Liver (tissue), 8 donors: ENCODE measurements at regions not wholly inside any gene's neighbourhood (a gene's known extent, or its start where the extent isn't known, plus 50 kb on each side); places are given as distances from the start of the nearest gene placed in this dataset.

Experiments
- DNase-seq: peaks from one replicate; pipeline ENCODE4 v3.0.0-alpha.2; 2017; ENCODE audit warnings: low spot score
- H3K27ac ChIP-seq, 2 donors: one replicate each; pipeline ENCODE4 v1.7.0; 2013; ENCODE audit warnings: inconsistent platforms in 2 of 2, low read length in 2 of 2, control low read depth in 1 of 2, low read depth in 1 of 2, mild to moderate bottlenecking in 1 of 2
- H3K27me3 ChIP-seq, 4 donors: one replicate each; pipeline versions ENCODE4 v1.6.1 to v1.7.0; 2013; ENCODE audit warnings: low read length in 3 of 4, inconsistent platforms in 1 of 4, mild to moderate bottlenecking in 1 of 4, moderate library complexity in 1 of 4; ENCODE audit not compliant: control insufficient read depth in 4 of 4, insufficient read depth in 4 of 4
- H3K36me3 ChIP-seq, 4 donors: one replicate each; pipeline versions ENCODE4 v1.6.1 to v1.7.0; 2013; ENCODE audit warnings: low read length in 3 of 4, mild to moderate bottlenecking in 3 of 4, low read depth in 1 of 4, moderate library complexity in 1 of 4; ENCODE audit not compliant: control insufficient read depth in 4 of 4, insufficient read depth in 3 of 4
- H3K4me1 ChIP-seq, 4 donors: one replicate each; pipeline versions ENCODE4 v1.6.1 to v1.7.0; 2013; ENCODE audit warnings: low read length in 3 of 4, mild to moderate bottlenecking in 3 of 4, moderate library complexity in 1 of 4; ENCODE audit not compliant: control insufficient read depth in 4 of 4, insufficient read depth in 4 of 4
- H3K4me3 ChIP-seq, 3 donors: one replicate each; pipeline versions ENCODE4 v1.6.1 to v1.7.0; 2013; ENCODE audit warnings: low read length in 3 of 3, control low read depth in 1 of 3, low read depth in 1 of 3, mild to moderate bottlenecking in 1 of 3
- H3K9ac ChIP-seq, 2 donors: one replicate each; pipeline ENCODE4 v1.7.0; 2013; ENCODE audit warnings: low read length in 2 of 2, mild to moderate bottlenecking in 2 of 2, moderate library complexity in 2 of 2, control low read depth in 1 of 2, low read depth in 1 of 2
- H3K9me3 ChIP-seq, 4 donors: one replicate each; pipeline versions ENCODE4 v1.6.1 to v1.7.0; 2013; ENCODE audit warnings: low read length in 3 of 4; ENCODE audit not compliant: control insufficient read depth in 4 of 4
- EGR1 ChIP-seq, 2 donors: IDR thresholded peaks; 2 replicates each; pipeline ENCODE4 v1.6.1; 2016 to 2018; ENCODE audit warnings: antibody characterized with exemption in 2 of 2, low read depth in 2 of 2
- FOXA1 ChIP-seq: IDR thresholded peaks from 2 replicates; pipeline ENCODE4 v1.6.1; 2016; ENCODE audit warnings: antibody characterized with exemption
- FOXA2 ChIP-seq: IDR thresholded peaks from 2 replicates; pipeline ENCODE4 v1.6.1; 2016; ENCODE audit warnings: antibody characterized with exemption
- GABPA ChIP-seq, 2 donors: IDR thresholded peaks in 1 of 2; conservative IDR thresholded peaks in 1 of 2; 2 replicates each; pipeline ENCODE4 v1.6.1; 2016; ENCODE audit warnings: antibody characterized with exemption in 2 of 2, mild to moderate bottlenecking in 1 of 2, moderate library complexity in 1 of 2
- HNF4A ChIP-seq, 2 donors: conservative IDR thresholded peaks; 2 replicates each; pipeline ENCODE4 v1.6.1; 2016; ENCODE audit warnings: antibody characterized with exemption in 2 of 2, mild to moderate bottlenecking in 2 of 2
- HNF4G ChIP-seq: IDR thresholded peaks from 2 replicates; pipeline ENCODE4 v1.6.1; 2016; ENCODE audit warnings: antibody characterized with exemption
- JUND ChIP-seq, 2 donors: IDR thresholded peaks; 2 replicates each; pipeline ENCODE4 v1.6.1; 2016; ENCODE audit warnings: antibody characterized with exemption in 2 of 2
- NR2F2 ChIP-seq: IDR thresholded peaks from 2 replicates; pipeline ENCODE4 v1.6.1; 2016; ENCODE audit warnings: antibody characterized with exemption
- RAD21 ChIP-seq, 2 donors: IDR thresholded peaks; 2 replicates each; pipeline ENCODE4 v1.6.1; 2016; ENCODE audit warnings: antibody characterized with exemption in 2 of 2, mild to moderate bottlenecking in 2 of 2
- RXRA ChIP-seq, 2 donors: IDR thresholded peaks; 2 replicates each; pipeline ENCODE4 v1.6.1; 2017 to 2018; ENCODE audit warnings: antibody characterized with exemption in 2 of 2, mild to moderate bottlenecking in 1 of 2
- SP1 ChIP-seq: IDR thresholded peaks from 2 replicates; pipeline ENCODE4 v1.6.1; 2018; ENCODE audit warnings: antibody characterized with exemption, mild to moderate bottlenecking
- TAF1 ChIP-seq: conservative IDR thresholded peaks from 2 replicates; pipeline ENCODE4 v1.6.1; 2016; ENCODE audit warnings: antibody characterized with exemption, mild to moderate bottlenecking
- YY1 ChIP-seq: IDR thresholded peaks from 2 replicates; pipeline ENCODE4 v1.6.1; 2016; ENCODE audit warnings: antibody characterized with exemption, mild to moderate bottlenecking
- WGBS: extraction: QIAGEN DNeasy Blood & Tissue Kit; methylation state at CpG from one replicate; pipeline ENCODE4 v1.1.7; 2013; 5-methylcytosine and 5-hydroxymethylcytosine counted together
- TF ChIP-seq, protein P1 (sequence below): IDR thresholded peaks from 2 replicates; pipeline ENCODE4 v1.6.1; 2016; ENCODE audit warnings: antibody characterized with exemption
- TF ChIP-seq, protein P2 (sequence below): IDR thresholded peaks from 2 replicates; pipeline ENCODE4 v1.6.1; 2016; ENCODE audit warnings: antibody characterized with exemption, mild to moderate bottlenecking
- TF ChIP-seq, protein P3 (sequence below): fragments of 150-350 bp; IDR thresholded peaks from 2 replicates; pipeline ENCODE4 v1.5.1; 2017; ENCODE audit warnings: improper control_type of control experiment, low read depth, low read length; ENCODE audit not compliant: missing input control
- TF ChIP-seq, protein P4 (sequence below): IDR thresholded peaks from 2 replicates; pipeline ENCODE4 v1.6.1; 2016; ENCODE audit warnings: antibody characterized with exemption
- TF ChIP-seq, protein P5 (sequence below): IDR thresholded peaks from 2 replicates; pipeline ENCODE4 v1.6.1; 2016; ENCODE audit warnings: antibody characterized with exemption
- donor health status: healthy.
- donor health status: healthy.
- donor health status: healthy.
- donor health status: healthy.
- donor health status: healthy.

DNA sequence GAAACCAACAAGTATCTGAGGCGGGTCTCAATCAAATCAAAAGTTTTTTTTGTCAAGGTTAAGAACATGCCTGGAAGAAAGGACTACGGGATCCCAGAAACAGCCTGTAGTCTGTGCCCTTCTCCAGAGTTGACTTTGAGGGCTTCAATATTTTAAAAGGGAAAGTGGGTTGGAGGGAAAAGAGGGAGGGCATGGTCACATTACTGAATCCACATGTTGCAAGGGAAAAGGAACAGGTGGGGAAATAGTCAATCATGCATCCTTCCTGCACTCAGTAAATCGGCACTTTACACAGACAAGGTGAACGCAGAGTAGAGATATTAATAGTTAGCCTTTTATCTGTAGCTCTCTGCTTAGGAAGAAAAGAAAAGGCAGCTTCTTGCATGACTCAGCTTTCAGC lies 808.5 kb downstream of the UQCRFS1 start:
- WGBS: 76% methylated on average over 4 of the region's 4 CpGs
- Histone ChIP-seq H3K36me3 (no peaks in the 10 kb centered on the region), H3K27ac (no peak overlapping the region), H3K9me3 (no peaks in the 10 kb centered on the region), H3K9ac (no peak overlapping the region), H3K27me3 (peaks cover 0 to 4% (median 0%) of the 10 kb centered on the region in 4 donors), H3K4me1 (no peaks in the 10 kb centered on the region), H3K4me3 (no peak overlapping the region)
- DNase-seq: no peak
- TF ChIP-seq, protein P1, sequence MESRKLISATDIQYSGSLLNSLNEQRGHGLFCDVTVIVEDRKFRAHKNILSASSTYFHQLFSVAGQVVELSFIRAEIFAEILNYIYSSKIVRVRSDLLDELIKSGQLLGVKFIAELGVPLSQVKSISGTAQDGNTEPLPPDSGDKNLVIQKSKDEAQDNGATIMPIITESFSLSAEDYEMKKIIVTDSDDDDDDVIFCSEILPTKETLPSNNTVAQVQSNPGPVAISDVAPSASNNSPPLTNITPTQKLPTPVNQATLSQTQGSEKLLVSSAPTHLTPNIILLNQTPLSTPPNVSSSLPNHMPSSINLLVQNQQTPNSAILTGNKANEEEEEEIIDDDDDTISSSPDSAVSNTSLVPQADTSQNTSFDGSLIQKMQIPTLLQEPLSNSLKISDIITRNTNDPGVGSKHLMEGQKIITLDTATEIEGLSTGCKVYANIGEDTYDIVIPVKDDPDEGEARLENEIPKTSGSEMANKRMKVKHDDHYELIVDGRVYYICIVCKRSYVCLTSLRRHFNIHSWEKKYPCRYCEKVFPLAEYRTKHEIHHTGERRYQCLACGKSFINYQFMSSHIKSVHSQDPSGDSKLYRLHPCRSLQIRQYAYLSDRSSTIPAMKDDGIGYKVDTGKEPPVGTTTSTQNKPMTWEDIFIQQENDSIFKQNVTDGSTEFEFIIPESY: no peak
- TF ChIP-seq RAD21 (IDR thresholded peaks at IDR 0.05) (no peak), NR2F2 (no peak), TAF1 (no peak), FOXA2 (no peak), HNF4A (conservative IDR thresholded peaks at IDR 0.05) (no peak), HNF4G (no peak), RXRA (IDR thresholded peaks at IDR 0.05) (no peak), GABPA (IDR thresholded peaks at IDR 0.05 in 1 of 2, conservative IDR thresholded peaks at IDR 0.05 in 1 of 2) (no peak), YY1 (no peak), JUND (IDR thresholded peaks at IDR 0.05) (no peak), EGR1 (IDR thresholded peaks at IDR 0.05; ENCODE audit: low read depth in 2 of 2) (no peak), FOXA1 (no peak), SP1 (no peak)
- TF ChIP-seq, protein P2, sequence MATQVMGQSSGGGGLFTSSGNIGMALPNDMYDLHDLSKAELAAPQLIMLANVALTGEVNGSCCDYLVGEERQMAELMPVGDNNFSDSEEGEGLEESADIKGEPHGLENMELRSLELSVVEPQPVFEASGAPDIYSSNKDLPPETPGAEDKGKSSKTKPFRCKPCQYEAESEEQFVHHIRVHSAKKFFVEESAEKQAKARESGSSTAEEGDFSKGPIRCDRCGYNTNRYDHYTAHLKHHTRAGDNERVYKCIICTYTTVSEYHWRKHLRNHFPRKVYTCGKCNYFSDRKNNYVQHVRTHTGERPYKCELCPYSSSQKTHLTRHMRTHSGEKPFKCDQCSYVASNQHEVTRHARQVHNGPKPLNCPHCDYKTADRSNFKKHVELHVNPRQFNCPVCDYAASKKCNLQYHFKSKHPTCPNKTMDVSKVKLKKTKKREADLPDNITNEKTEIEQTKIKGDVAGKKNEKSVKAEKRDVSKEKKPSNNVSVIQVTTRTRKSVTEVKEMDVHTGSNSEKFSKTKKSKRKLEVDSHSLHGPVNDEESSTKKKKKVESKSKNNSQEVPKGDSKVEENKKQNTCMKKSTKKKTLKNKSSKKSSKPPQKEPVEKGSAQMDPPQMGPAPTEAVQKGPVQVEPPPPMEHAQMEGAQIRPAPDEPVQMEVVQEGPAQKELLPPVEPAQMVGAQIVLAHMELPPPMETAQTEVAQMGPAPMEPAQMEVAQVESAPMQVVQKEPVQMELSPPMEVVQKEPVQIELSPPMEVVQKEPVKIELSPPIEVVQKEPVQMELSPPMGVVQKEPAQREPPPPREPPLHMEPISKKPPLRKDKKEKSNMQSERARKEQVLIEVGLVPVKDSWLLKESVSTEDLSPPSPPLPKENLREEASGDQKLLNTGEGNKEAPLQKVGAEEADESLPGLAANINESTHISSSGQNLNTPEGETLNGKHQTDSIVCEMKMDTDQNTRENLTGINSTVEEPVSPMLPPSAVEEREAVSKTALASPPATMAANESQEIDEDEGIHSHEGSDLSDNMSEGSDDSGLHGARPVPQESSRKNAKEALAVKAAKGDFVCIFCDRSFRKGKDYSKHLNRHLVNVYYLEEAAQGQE: no peak
- TF ChIP-seq, protein P3, sequence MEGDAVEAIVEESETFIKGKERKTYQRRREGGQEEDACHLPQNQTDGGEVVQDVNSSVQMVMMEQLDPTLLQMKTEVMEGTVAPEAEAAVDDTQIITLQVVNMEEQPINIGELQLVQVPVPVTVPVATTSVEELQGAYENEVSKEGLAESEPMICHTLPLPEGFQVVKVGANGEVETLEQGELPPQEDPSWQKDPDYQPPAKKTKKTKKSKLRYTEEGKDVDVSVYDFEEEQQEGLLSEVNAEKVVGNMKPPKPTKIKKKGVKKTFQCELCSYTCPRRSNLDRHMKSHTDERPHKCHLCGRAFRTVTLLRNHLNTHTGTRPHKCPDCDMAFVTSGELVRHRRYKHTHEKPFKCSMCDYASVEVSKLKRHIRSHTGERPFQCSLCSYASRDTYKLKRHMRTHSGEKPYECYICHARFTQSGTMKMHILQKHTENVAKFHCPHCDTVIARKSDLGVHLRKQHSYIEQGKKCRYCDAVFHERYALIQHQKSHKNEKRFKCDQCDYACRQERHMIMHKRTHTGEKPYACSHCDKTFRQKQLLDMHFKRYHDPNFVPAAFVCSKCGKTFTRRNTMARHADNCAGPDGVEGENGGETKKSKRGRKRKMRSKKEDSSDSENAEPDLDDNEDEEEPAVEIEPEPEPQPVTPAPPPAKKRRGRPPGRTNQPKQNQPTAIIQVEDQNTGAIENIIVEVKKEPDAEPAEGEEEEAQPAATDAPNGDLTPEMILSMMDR: no peak
- TF ChIP-seq, protein P4, sequence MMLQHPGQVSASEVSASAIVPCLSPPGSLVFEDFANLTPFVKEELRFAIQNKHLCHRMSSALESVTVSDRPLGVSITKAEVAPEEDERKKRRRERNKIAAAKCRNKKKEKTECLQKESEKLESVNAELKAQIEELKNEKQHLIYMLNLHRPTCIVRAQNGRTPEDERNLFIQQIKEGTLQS: no peak
- TF ChIP-seq, protein P5, sequence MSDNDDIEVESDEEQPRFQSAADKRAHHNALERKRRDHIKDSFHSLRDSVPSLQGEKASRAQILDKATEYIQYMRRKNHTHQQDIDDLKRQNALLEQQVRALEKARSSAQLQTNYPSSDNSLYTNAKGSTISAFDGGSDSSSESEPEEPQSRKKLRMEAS: no peak
